NCI-H1694 (cell line): ENCODE measurements at regions not wholly inside any gene's neighbourhood (a gene's known extent, or its start where the extent isn't known, plus 50 kb on each side); places are given as distances from the start of the nearest gene placed in this dataset.
"Not testable (repeated sequence)": the region's sequence is repeated elsewhere in the genome, so short reads cannot be mapped to it uniquely, and the experiment has no call there.

Experiments used
- DNase-seq: peaks from one replicate; lab custom pipeline; 2025; lab: John Stamatoyannopoulos, UW

DNA sequence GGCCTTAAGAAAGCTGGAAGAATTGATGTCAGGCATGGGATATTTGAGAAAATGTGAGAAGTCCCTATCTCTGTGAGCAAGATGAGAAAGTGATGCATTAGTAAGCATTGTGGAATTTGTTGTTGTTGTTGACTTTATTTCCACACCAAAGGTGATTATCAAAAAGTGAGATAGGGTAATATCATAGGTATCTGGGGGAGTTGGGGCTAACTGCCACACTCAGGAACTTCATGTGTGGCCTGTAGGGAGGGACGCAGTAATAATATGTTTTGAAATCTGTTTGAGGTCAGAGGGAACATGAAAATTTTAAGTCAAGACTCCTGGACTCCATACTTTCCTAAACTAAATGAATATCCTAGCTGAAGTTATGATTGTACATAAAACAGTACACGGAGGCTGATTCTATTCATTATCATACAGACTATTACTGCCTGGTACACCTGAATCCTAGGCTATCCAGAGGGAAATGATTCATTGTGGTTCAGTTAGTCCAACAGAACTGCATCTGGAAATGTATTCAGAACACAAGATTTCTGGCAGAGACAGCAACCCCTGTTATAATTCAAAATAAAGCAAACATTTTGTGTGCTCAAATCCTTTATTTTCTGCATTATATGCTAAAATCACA is 304.8 kb downstream of the CPS1 start:
- no peak for DNase-seq

DNA sequence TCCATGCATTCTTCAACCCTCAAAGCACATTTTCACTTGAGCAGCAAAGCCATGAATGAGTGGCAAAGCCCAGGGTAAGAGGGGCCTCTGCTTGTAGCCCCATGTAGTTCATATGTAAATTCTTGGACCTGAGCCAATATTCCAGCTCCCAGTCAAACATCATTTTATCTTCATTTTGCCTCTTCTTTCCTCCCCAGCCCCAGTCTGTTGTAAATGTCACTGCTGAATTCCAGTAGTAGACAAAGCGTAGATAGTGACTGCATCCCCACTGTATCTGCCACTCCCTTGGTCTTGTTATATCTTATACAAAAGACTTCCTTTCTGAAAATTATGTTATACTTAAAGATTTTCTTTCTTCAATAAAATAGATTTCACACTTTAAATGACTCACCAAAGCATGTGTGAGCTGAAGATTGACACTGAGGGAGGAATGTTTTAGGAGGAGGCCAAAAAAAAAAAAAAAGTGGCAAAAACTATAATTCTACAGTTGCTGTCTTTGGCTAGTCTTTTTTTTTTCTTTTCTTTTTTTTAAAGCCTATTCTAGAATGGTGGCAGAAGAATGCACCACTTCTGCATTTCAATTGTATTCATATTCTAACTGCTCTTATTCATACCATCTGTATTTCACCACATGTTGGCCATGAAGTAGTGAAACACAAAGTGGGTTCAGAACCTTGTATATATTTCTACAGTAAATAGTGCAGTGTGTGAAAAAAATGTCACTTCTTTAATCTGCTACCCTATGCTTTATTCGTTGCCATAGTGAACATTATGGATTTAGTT is 306.1 kb downstream of the CPS1 start:
- no peak for DNase-seq

DNA sequence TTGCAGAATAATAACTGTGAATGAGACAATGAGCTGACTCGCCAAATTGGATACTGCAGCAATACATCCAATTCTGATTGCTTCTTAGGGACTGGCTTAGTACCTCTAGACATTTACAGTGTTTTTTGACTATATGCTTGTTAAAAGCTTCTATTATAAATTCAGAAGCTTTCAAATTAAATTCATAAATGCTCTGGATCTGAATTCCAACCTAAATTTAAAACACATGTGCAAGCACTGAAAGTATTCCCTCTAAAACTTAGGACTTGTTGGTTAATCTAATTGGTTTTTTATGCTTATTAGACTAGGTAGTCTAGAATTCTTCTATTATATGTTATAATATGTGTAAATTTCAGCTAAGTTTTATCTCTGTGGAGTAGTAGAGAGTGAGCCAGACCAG is 306.9 kb downstream of the CPS1 start:
- DNase-seq, result no peak

DNA sequence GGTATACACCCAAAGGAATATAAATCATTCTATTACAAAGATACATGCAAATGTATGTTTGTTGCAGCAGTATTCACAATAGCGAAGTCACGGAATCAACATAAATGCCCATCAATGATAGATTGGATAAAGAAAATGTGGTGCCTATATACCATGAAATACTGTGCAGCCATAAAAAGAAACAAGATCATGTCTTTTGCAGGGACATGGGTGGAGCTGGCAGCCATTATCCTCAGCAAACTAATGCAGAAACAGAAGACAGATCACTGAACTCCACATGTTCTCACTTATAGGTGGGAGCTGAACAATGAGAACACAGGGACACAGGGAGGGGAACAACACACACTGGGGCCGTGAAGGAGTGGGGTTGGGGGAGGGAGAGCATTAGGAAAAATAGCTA is 315.2 kb downstream of the CPS1 start:
- DNase-seq, result not testable (repeated sequence)

DNA sequence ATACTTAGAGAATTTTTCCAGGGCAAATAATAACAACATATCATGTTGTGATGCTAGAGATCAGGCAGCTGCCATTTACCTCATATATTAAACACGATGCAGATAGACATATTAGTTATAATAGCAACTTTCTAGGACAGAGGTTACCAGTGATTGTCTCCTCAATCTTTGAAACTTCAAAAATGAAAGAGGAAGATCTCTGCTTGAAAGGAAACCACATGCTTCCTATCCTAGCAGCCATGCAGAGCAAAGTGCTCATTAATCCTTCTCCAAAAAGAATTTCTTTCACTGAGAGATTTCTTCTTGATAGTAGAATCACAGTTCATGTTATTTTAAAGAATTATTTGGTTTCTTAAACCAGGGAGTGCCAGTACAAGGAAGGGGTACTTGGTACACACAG is 317.2 kb downstream of the CPS1 start:
- no peak for DNase-seq

DNA sequence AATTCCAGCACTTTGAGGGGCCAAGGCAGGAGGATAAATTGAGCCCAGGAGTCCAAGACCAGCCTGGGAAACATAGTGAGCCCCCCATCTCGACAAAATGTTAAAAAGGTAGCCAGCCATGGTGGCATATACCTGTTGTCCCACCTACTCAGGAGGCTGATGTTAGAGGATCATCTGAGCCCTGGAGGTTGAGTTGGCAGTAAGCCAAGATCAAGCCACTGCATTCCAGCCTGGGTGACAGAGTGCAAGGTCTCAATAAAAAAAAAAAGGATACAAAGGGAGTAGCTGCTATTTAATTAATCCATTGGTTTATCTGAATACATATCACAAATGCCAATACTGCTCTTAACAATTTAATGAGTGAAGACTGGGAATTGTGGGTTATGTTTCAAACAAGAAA is 327.8 kb downstream of the CPS1 start:
- DNase-seq, result no peak

DNA sequence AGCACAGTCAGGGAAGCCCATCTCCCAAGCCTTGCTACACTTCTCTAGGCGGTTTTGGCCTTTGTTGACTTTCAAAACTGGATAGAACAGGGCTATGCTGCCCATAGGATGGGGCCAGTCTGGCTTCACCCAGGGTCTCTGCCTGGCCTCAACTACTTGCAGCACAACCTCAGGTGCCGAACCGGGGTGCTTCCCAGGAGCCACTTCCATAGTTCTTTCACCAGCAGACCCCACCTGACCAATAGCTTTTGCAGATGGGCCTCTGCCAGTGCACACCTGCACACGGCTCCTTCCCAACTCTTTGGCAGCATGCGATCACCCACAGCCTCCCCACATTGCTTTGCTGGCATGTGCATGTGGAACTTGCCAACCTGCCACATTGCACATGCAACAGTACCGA is 331.6 kb downstream of the CPS1 start:
- DNase-seq, result no peak

DNA sequence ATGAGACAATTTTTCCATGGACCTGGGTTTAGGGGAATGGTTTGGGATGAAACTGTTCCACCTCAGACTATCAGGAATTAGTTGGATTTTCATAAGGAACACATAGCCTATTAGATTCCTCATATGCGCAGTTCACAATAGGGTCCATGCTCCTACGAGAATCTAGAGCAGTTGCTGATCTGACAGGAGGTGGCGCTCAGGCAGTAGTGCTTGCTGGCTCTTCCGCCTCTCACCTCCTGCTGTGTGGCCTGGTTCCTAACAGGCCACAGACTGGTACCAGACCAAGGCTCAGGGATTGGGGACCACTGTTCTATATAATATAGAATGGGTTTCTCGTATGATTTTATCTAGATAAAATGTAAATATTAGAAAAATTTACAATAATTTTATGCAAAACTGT is 338.7 kb downstream of the CPS1 start:
- DNase-seq, result no peak

DNA sequence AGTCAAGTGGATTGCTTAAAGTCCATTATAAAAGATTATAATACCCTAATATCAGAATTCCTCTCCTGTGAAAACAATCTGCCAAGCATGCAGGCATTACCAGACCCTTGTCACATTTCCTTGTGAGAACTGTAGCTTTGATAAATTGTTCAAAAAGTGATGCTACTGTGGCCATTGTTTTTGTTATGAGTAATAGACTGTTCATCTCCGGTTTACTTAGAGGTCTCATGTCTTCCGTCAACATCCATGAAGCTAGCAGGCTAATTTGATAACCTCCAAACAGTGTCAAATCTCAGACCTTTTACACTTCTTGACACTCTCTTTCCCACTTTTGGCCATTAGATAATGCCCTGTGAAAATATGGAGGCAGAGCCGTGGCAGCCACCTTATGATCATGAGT is 342.7 kb downstream of the CPS1 start:
- DNase-seq, result no peak

DNA sequence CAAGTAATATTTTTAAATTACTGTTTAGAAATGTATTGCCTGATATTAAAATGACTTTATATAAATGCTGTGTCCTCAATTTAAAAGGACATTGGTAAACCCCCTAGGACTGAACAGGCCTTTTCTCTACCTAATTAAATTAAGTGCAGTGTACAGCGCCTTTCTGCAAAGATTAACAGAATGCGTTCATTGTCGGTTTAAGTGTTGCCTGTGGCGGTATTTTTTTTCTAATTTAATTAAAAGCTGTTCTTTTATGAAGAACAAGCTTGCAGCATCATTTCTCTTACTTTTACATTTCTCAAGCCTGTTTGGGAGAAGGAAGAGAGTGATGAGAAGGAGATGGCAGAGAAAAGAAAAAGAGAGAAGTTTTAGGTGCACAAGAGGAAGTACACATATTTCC is 344.9 kb downstream of the CPS1 start:
- DNase-seq, result no peak

DNA sequence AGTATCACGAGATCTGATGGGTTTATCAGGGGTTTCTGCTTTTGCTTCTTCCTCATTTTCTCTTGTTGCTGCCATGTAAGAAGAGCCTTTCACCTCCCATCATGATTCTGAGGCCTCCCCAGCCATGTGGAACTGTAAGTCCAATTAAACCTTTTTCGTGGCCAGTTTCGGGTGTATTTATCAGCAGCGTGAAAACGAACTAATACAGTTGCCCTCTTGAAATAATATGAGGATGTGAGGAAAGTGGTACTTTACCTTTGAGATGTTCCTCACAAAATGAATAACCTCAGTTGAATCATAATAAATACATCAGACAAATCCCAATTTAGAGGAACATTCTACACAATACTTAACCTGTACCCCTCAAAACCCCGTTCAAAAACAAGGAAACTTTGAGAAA is 356.4 kb downstream of the CPS1 start:
- DNase-seq, result no peak

DNA sequence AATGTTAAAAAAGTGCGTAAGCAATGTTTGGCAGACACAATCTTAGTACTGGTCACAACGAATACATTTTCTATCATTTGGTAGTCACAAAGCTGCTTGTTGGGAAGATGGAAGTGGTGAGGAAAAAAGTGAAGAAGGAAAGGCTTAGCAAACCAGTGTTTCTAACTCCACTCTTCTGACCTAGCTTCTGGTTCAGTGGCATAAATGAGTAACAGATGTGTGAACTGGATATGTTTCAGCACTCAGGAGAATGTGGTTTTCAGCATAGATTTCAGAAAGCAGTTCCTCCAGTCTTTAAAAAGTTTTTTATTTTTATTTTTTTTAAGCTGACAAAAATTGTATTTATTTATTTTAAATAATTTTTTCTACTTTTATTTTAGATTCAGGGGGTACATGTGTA is 357.1 kb downstream of the CPS1 start:
- DNase-seq, result no peak

DNA sequence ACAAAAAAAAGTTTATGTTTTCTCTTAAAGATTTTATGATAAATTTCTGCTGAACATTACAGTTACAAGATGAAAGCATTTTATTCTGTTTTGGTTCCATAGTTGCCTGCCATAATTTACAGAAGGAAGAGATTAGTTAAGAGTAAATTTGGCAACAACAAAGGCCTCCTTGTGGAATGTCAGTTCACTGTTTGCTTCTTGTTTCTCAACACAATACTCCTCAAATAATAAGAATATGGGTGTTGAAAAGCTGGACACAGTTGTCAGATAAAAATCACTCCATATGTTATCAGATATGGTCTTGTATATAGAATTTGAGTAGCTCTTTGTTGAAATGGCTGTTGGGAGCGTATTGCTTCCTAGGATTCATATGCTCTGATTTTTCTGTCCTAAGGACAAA is 359.5 kb downstream of the CPS1 start:
- DNase-seq, result no peak

DNA sequence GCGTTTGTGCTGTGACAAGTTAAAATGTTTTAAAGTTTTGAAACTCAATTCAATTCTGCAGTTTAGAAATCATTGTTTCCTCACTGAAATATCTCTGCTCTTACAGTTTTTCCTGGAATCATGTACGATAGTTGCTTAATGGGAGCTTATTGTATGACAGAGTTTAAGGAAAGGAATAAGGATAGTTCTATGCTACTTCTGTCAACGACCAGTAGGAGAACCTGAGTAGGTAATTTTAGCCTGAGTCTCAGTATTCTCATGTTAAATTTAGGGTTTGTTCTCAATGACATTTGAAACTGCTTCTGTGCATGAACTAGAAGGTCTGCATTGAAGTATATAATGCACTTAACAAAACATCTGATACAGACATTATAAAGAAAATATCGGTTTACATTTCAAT is 361.1 kb downstream of the CPS1 start:
- no peak for DNase-seq

DNA sequence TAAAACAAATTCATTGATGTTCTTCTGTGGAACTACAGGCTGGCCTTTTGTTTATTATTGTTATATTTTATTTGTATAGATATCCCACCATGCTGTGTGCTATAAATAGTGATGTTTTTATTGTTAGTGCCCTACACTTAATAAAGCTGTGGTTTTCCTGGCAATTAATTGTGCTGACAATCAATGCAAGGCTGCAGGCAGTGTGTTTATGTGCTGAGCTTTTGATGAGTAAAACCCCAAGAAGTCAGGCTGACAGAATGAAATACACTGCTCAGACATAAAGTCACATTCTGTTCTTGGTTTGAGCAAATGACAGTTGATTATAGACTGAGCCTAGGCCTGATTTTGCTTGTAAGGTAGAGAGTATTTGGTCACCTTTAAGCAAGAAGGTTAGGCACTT is 362.7 kb downstream of the CPS1 start:
- DNase-seq, result no peak

DNA sequence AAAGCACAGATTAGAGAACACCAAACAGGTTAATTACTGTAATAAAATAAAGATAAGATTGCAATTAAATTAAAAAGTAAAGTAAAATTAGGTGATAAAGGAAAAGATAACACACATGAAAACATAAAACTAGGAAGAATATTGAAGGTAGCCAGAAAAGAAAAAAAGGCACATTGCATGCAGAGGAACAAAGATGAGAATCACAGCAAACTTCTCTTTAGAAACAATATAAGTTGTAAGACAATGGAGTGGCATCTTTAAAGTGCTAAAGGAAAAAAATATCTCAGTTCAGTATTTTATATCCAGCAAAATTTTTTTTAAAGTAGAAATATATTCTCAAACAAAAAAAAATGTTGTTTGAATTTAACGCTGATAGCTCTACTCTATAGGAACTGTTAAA is 366.0 kb downstream of the CPS1 start:
- no peak for DNase-seq

DNA sequence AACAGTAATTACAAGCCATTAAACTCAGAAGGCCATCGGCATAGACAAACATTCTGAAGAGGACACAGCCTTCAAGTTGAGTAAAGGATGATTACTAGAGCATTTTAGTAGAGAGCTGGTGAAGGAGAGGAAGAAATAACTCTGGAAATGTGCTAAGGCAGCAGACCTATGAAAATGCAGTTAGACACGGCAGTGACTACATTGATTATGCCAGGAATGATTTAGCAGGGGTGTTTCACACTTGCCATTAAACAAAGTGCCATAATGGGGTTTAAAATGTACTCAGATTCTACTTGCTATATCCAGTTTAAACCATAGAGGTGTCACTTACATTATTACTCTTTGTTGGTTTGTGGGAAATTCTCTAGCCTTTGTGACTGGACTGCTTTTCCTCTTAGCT is 372.3 kb downstream of the CPS1 start:
- DNase-seq, result no peak

DNA sequence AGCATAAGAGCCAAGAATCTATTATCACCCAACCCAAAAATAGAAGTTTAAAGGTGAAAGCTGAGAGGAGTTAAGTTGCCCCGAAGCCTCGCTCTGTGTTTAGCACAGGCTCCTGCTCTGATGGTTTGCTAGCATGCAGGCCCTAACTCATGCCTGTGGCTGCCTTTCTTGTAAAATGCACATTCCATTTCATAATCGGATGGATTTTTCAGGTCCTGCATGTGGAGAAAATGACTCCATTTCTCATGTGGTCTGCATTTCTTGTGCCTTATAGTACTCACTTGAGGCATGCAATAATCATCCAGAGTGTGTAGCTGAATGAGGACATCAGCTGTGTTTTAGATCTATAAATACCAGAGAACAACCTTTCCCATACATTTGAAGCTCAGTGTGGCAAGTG is 381.8 kb downstream of the CPS1 start:
- DNase-seq, result no peak

DNA sequence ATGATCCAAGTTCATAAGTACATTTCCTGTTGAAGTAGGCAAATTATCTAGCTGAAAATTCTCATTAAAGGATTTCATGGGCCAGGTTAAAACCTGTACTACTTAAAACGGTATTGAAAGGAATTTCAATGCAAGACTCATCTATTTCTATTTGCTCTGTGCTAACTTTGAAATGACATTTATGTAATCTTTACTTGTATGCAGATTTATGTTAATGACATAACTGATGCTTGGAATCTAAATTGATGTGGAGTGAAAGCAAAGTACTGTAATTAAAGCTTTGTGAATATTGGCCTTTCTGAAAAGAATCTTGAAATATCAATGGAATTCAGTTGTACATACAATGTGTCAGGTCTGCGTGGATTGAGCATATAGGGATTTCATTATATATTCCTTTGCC is 390.0 kb downstream of the CPS1 start:
- no peak for DNase-seq

DNA sequence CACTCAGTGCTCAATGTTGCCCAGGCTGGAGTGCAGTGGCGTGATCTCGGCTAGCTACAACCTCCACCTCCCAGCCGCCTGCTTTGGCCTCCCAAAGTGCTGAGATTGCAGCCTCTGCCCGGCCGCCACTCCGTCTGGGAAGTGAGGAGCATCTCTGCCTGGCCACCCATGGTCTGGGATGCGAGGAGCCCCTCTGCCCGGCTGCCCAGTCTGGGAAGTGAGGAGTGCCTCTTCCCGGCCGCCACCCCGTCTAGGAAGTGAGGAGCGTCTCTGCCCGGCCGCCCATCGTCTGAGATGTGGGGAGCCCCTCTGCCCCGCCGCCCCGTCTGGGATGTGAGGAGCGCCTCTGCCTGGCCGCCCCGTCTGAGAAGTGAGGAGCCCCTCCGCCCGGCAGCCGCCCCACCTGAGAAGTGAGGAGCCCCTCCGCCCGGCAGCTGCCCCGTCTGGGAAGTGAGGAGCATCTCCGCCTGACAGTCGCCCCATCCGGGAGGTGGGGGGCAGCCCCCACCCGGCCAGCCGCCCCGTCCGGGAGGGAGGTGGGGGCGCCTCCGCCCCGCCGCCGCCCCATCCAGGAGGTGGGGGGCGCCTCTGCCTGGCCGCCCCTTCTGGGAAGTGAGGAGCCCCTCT is 394.1 kb downstream of the CPS1 start:
- not testable (repeated sequence) for DNase-seq

DNA sequence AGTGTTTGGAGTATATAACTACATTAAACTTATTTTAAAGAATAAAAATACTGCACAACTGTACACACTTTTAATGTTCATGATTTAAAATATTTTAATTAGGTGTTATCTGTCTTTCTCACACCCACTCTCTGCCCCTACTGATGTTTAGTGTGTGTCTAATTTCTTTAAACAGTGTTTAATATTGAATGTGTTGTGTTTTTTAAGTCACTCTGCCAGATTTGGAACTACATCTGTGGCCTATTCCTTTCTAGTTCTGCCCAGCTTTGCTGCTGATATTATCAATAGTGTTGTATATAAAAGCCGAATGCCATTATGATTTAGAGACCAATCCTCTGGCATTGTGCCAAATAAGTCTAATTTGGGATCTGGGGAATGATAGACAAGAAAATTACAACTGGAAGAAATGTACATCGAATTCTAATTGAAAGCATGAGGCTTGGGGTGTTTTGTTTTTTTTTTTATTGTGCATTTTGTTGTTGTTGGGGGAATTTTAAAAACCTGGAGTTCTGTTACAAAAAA is 398.0 kb downstream of the CPS1 start:
- no peak for DNase-seq

DNA sequence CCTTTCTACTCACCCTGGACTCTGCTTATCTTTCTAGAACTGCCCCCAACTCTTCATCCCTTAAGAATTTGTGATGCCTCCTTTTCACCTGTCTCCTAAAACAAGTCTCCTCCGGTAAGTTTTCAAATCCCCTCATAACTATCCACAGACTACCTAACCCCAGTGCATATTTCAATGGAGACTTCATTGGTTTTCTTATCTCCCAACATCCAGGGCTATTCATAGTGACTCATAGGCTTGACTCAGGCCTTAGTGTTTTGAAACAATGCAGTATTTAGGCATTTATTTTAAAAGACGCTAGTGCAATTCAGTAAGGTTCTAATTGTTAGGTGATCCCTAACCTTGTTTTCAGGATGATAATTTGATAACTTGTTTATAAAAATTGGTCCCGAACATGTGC is 399.2 kb downstream of the CPS1 start:
- DNase-seq, result no peak

DNA sequence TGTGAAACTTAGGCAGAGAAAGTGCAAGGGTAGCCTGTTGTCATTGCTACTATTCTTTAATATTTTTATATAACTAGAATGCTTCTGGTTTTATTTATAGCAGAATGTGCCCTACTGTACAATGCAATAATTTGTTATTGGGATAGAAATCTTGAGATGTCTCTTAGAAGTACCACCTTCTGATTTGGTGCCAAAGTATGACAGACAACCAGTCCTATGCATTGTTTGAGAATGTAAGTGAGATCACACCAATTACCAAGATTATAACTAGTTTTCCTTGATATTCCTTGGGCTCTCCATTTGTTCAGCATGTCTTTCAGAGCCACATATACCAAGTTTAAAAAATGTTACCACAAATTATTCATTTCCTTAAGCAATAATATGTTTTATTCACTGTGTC is 399.7 kb downstream of the CPS1 start:
- DNase-seq, result no peak
